GM18907 (cell line): ENCODE measurements at regions not wholly inside any gene's neighbourhood (a gene's known extent, or its start where the extent isn't known, plus 50 kb on each side); places are given as distances from the start of the nearest gene placed in this dataset.
A peak's percentile ranks its signal among the peaks of the same experiment; 100 is the strongest.

ENCODE experiments used
- ATAC-seq: cut with Tn5 transposase; IDR thresholded peaks from one replicate; pipeline ENCODE4 v1.9.1; 2021; ENCODE audit warnings: mild to moderate bottlenecking, moderate library complexity; ENCODE audit not compliant: unreplicated experiment

- ATAC-seq = no peak
Measured at GRCh38 chr2:23183733-23184132, 201.2 kb upstream of the KLHL29 start.

- ATAC-seq = no peak
Measured at GRCh38 chr2:23198316-23199114, 186.5 kb upstream of the KLHL29 start.

DNA sequence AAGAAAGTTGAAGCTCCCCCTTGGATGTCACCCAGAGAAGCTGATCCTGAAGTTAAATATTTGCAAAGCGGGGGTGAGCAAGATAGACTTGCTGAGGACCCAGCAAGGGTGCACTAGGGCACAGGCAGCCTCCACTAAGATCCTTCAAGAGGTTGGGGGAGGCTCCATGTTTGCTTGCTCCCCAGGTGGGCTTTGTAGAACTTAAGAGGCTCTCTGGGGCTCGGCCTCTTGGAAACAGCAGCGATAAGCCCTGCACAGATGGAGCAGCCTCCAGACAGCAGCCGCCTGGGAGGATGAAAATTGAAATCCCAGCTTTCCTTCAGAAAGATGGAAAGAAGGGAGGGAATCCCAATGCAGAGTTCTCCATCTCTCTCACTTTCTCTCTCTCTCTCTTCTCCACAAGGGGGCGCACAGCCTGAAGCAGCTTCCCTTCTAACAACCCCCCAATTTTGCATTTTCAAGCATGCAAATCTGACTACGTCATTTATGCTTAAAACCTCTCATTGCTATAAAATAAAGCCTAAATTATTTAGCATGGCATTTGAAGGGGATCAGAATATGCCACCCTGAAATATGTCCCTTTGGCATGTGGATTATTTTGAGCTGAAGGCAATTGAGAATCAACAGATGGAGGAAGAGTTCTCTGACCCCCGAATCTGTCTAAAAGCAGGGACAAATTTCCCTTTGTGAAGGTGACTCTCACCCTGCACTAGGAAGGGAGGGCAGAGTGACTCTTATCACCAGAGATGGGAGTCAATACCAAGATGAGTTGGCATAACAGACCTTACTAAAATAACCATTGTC is 185.7 kb upstream of the KLHL29 start:
- ATAC-seq = no peak

GRCh38 chr2:23200068-23200786 is 184.8 kb upstream of the KLHL29 start:
- no peak for ATAC-seq

- ATAC-seq = no peak
Measured at GRCh38 chr2:23200787-23201114, 184.2 kb upstream of the KLHL29 start.

DNA sequence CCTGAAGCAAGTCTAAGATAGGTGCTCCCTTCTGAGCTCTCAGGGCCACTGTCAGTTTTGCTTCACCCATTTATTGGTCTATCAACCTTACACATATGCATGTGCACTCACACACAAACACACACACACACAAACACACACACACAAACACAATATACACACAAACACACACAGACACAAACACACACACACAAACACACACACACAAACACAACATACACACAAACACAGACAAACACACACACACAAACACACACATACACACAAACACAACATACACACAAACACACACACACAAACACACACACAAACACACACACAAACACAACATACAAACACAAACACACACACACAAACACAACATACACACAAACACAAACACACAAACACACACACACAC is 181.6 kb upstream of the KLHL29 start:
- ATAC-seq = no peak

DNA sequence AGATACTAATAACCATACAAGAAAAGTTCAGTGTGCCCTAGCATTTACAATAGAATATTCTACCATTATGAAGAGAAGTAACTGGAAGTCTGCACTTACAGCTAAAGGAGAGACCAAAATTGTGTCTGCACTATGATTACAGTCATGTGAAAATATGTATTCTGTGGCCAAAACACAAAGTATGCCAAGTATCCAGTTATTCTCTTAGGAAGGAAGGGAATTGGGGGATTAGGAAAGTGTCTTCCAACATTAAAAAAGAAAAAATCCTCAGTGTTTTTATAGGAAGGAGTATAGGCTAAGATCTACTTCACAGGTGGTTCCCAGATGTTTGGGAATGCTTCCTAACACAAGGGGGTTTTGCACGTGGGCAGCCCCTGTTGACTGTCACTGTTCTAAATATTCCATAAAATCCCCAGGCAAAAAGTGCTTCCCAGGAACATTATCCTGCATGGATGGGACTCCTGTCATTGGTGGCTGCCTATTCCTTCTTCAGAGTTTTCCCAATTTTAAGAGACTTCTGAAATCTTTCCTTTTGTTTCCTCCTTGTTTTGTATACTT is 180.2 kb upstream of the KLHL29 start:
- ATAC-seq = no peak

GRCh38 chr2:23206650-23207049 is 178.3 kb upstream of the KLHL29 start:
- ATAC-seq = no peak

DNA sequence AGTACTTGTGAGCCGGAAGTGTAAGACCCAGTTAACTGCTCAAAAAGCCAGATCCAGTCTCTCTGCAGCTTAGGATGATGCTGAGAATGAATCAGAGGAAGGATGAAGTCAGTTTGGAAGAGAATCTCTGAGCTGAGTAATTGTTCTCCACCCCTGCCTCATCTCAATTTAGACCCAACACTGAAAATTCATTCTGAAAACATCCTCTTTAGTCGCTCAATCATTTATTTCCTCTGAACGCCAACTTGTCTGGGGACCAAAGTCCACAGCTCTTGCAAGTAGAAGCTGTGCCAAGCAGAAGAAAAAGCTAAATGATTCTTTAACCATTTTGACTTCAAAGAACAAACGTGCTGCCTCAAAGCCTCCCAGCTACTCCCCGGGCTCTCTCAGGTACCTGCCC is 177.1 kb upstream of the KLHL29 start:
- ATAC-seq = no peak

DNA sequence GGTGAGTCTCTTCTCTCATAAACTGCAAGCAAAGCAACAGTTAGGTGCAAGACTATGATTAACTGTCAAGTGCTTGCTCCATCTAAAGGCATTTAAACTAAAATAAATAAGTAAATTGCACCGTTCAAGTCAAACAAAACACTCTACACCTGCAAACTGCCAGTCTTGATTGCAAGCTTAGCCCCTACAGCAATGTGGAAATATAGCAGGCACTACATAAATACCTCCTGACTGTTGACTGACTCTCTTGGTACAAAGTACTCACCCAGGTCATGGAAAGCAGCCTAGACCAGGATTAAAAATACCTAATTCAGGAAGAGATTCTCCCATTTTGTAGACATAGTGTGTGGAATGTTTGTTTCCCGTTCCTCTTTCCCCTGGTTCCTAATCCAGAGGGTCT is 176.6 kb upstream of the KLHL29 start:
- ATAC-seq = no peak

DNA sequence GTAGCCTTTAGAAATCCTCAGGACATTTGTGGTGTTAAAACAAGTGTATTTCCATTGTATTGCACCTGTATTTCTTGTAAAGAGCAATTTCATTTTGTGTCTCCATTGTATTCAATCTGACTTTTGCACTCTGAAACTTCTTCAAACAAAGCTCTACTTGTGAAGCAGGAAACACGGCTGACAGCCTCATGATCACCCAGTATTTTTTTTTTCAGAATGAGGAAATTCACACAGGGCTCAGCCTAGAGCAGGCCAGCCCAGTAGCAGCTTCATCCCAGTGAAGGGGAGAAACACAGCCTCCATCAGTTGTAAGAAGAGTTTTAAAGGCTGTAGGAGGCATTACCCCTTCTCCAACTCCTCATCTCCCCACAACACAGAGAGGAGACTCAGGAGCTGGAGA is 175.9 kb upstream of the KLHL29 start:
- ATAC-seq = peak; percentile 52

- no peak for ATAC-seq
Measured at GRCh38 chr2:23211987-23212583, 172.9 kb upstream of the KLHL29 start.

- no peak for ATAC-seq
Measured at GRCh38 chr2:23213196-23213595, 171.8 kb upstream of the KLHL29 start.

DNA sequence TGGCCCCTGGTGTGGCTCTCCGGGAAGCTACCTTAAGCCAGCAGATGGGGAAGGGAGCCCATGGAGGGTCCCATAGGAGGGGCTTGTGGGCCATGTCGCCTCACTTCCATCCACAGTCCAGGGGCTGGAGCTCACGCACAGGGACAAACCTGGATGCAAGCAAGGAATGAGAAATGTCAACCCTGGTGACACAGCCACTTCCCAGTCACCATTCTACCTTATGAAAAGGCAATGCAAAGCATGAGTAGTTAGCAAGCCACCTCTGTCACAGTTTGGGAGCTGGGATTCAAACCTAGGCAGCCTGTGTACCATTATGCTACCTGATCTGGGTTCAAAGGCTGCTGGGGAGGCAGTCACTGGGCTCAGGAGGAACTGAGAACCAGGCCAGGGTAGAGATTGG is 170.0 kb upstream of the KLHL29 start:
- ATAC-seq = no peak

DNA sequence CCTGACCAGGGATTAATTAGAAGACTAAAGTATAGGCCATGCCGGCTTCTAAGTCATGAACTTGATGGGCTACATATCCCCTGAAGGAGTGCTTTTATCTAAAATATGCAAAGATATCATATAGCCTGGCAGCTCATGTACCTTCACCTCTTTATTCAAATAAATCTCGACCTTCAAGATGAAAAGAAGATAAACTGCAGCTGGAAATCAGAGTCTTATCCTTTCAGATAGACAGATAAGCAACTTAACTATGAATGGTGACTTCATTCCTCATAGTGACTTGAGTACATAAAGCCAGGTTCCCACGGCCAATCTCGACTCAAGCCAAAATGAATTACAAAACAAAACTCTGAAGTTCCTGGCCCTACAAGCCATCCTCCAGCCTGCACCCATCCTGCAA is 165.3 kb upstream of the KLHL29 start:
- ATAC-seq = no peak

GRCh38 chr2:23220513-23221094 is 164.4 kb upstream of the KLHL29 start:
- ATAC-seq = no peak

DNA sequence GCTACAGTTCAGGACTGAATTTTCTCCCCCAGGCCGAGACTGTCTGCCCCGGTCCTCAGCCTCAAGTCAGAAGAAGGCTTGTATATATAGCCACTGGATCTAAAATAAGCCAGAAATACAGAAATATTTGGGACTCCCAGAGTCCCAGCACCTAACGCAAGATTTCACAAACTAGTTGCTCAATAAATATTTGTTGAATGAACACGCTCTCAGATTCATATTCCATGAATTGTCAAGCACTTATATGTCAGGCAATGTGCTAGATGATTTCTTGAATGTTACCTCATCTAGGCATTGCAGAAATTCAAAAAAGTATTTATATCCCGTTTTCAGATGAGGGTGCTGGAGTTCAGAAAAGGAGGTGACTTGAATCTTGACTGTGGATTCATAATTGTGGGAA is 163.7 kb upstream of the KLHL29 start:
- no peak for ATAC-seq

GRCh38 chr2:23221901-23222300 is 163.1 kb upstream of the KLHL29 start:
- no peak for ATAC-seq

GRCh38 chr2:23230885-23231284 is 154.1 kb upstream of the KLHL29 start:
- ATAC-seq = no peak

- no peak for ATAC-seq
Measured at GRCh38 chr2:23231865-23232264, 153.1 kb upstream of the KLHL29 start.

- ATAC-seq = no peak
Measured at GRCh38 chr2:23235292-23235691, 149.7 kb upstream of the KLHL29 start.
